Activated T-cell treated with anti-CD3 and anti-CD28 coated beads, Interleukin-2, amount 50 U/mL, for 1 hour (primary cell): ENCODE measurements at regions not wholly inside any gene's neighbourhood (a gene's known extent, or its start where the extent isn't known, plus 50 kb on each side); places are given as distances from the start of the nearest gene placed in this dataset.

Experiments used
- DNase-seq: peaks from one replicate; pipeline ENCODE4 v3.0.0-alpha.2; 2020

- no peak for DNase-seq
Observed at GRCh38 chr1:58891347-58891746, 107.5 kb upstream of the JUN start.

- no peak for DNase-seq
Observed at GRCh38 chr1:58893257-58893869, 109.5 kb upstream of the JUN start.

- DNase-seq = no peak
Observed at GRCh38 chr1:58895082-58895481, 111.2 kb upstream of the JUN start.

DNA sequence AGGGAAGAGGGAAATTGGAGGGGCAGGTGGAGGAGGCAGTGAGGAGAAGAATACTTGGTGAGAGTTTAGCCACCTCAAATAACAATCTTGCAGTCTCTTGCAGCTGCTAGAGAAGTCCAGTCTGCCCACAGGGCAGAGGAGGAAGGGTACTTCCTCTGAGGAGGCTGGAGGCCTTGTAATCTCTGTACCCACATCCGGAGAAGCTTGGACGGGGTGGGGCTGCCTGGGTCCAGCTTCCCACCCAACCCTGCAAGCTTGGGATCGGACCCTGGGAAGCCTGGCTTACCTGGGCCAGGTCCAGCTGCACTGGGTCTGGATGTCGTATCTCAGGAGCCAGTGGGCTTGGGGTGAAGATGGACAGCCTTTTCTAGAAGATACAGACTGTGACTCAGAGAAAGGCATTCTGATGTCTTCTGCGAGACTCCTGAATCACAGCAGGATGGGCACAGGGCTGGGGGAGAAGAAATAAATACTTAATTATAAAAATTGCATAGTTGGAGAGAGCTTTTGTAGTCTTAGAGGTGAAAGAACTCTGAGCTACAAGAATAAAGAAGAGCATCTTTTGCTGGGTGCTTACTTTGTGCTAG lies 111.8 kb upstream of the JUN start:
- no peak for DNase-seq

DNA sequence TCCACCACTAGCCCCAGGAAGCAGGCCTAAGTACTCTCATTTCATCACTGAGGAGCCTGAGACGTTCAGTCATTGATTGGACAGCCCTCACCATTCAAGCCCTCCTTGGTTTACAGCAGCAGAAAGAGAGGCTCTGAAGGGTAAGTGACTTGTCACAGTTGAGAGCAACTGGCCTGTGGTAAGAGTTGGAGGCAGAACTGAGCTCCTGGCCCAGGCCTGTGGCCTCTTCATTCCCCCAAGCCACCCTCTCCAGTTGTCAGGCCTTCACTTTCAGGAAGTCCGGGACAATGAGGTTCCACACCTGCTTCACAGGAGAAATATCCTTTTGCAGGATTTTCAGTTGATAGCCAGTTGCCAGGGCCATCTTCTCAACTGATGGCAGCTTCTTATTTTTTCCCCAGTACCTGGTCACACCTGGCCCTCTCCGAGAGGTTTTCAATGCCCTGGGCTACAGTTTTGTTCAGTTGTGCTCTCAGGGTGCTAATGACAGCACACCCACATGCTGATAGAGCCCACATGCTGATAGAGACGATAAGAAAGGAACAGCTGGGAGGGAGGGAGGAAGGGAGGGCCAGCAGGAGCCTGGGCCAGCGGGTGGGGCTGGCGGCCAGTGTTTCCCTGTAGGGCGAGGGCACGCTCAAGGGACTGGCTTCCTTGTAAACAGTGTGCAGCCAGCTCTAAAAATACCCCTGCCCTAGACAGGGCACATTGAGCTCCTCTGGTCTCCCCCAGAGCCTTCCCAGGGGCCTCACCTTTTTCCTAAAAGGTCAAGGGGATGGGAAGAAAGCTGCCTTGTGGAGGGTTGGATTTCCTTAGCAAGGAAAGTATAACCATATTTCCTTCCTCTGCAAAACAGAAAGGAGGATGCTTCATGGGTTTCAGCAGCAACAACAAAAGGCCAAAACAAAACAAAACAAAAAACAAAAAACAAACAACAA lies 112.7 kb upstream of the JUN start:
- DNase-seq = no peak

- no peak for DNase-seq
Observed at GRCh38 chr1:58898739-58899586, 115.1 kb upstream of the JUN start.

GRCh38 chr1:58899587-58900271 lies 115.9 kb upstream of the JUN start:
- no peak for DNase-seq

GRCh38 chr1:58900396-58900795 lies 116.5 kb upstream of the JUN start:
- DNase-seq = no peak

- no peak for DNase-seq
Observed at GRCh38 chr1:58901008-58901407, 117.2 kb upstream of the JUN start.

- DNase-seq = no peak
Observed at GRCh38 chr1:58902830-58903513, 119.1 kb upstream of the JUN start.

GRCh38 chr1:58903514-58904298 lies 119.9 kb upstream of the JUN start:
- DNase-seq = peak; percentile 80

- no peak for DNase-seq
Observed at GRCh38 chr1:58904299-58905125, 120.7 kb upstream of the JUN start.

- no peak for DNase-seq
Observed at GRCh38 chr1:58905126-58905490, 121.3 kb upstream of the JUN start.

DNA sequence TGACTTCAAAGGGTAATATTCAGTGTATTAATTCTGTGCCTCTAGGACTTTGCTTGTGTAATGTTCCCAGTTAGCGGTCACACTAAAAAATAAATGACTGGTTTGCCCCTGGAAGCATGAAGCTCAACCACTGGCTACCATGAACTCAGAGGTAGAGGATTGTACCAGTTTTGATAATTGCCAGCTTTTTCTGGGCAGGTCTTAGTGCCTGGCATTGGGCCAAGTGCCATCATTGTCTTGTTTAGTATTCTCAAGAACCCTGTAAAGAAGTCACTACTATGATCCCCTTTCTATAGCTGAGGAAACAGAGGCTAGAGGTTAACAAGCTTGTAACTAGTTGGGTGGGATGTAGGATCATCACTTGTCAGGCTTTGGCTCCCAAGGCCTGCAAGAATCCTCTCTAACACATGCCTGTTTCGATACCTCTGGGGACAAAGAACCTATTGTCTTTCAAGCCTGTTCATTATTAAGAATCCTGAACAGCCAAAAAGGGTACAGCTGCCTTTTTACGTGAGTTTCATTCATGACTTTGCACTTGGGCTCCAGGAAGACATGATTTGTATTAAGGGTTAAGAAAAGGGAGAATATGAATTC lies 121.9 kb upstream of the JUN start:
- DNase-seq = no peak

DNA sequence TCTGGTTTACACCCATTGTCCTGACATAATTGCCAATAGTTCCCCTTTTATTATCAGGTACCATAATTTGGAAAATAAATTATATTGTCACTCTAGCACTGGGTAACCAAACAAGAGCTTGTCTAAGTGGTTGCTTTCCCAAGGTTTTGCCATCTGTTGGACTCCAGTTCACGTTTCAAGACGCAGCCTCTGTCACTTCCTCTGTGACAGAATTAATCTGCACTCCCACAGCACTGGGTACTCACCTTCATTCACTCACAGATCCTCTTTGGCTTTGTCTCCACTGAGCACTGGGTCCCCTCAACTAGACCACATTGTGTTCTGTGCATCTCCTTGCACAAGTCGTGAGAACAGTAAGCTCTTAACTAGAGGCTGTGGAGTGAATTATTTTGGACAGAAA lies 123.6 kb upstream of the JUN start:
- no peak for DNase-seq

- DNase-seq = no peak
Observed at GRCh38 chr1:58908561-58909560, 125.0 kb upstream of the JUN start.

DNA sequence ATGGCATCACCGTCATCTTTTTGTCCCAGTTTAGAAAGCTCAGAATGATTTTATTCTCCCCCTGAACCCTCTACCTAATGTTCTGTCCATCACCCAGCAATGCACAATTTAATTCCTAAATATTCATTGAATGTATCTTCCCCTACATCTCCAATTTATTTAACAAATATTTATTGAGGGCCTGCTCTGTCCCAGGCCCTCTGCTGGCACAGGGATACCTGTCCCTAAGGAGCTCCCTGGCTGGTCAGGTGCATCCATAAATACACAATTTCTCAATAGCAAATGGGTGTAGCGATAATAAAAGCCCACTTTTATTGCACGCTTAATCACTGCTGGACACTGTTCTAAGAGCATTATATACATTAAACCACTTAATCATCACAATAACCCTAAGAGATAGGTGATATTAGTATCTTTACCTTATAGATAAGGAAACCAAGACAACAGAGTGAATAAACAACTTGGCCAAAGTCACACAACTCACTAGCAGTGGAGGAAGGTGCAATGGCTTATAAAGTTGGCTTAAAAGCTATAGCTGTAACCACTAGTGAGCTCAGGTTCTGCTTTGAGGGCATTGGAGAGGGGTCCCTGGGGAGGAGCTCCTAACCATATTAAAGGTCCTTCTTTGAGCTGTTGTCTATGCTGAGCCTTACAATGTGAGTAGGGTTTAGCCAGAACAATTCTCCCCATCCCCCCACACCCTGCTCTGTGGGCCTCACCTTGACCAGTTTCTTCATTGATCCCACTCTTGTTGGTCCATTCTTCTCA lies 126.3 kb upstream of the JUN start:
- DNase-seq = no peak
